Gastroesophageal sphincter (tissue), 3 donors: ENCODE measurements at regions not wholly inside any gene's neighbourhood (a gene's known extent, or its start where the extent isn't known, plus 50 kb on each side); places are given as distances from the start of the nearest gene placed in this dataset.

Experiments used
- CTCF ChIP-seq, 4 experiments: fragments of 200-600 bp in 2 of 4; fragments of 450-650 bp in 2 of 4; sonication (generic) in 1 of 4; IDR thresholded peaks; one replicate each; pipeline ENCODE4 v1.5.1; 2017 to 2019; ENCODE audit warnings: antibody characterized with exemption in 4 of 4, mild to moderate bottlenecking in 2 of 4, moderate library complexity in 2 of 4
- POLR2A ChIP-seq, 2 donors: fragments of 450-650 bp; IDR thresholded peaks; one replicate each; pipeline ENCODE4 v1.6.1; 2017; ENCODE audit warnings: antibody characterized with exemption in 2 of 2, mild to moderate bottlenecking in 2 of 2, moderate library complexity in 1 of 2

DNA sequence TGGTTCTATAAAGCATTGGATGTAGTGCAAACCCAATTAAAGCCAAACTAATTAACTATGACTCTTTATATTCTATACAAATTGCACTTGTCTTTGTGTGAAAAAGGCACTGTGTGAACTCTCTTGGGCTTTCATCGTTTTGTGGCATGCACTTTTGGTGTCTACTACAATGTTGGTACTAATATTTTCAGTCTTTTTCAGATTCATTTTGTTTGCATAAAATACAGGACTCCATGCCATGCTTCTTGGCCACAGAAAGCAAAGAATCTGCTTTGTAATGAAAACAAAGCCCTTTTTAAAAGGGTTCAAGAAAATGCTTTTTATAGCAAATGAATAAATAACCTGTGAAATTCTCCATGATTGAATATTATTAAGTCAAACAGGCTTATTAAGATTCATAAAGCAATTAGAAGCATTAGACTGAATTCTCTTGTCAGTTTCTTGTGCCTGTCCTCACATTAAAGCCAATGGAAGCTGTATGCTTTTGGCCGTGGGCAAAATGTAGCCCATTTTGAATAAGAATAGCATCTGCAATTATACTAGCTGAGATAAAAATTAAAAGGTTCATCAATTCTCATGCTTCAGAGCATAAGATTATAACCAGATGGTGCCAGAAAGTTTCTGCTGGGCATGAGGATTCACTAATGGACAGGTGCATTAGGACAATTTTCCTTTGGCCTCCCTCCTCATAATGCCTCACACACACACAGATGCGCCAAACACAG is 1665.2 kb downstream of the SUCLG1 start:
- TF ChIP-seq CTCF (IDR thresholded peaks at IDR 0.05) (no peak), POLR2A (IDR thresholded peaks at IDR 0.05) (no peak)
